NCI-H446 (cell line): ENCODE measurements at regions not wholly inside any gene's neighbourhood (a gene's known extent, or its start where the extent isn't known, plus 50 kb on each side); places are given as distances from the start of the nearest gene placed in this dataset.
A peak's percentile ranks its signal among the peaks of the same experiment; 100 is the strongest.
"Not testable (repeated sequence)": the region's sequence is repeated elsewhere in the genome, so short reads cannot be mapped to it uniquely, and the experiment has no call there.

Experiments used
- DNase-seq, 2 experiments: peaks; one replicate each; lab custom pipeline; 2025; lab: John Stamatoyannopoulos, UW

- no peak for DNase-seq
These were observed 98.5 kb upstream of the PNPLA4 start for GRCh38 chrX:8025705-8026104.

- DNase-seq = no peak
These were observed 91.7 kb upstream of the PNPLA4 start for GRCh38 chrX:8018934-8019333.

- no peak for DNase-seq
These were observed 82.9 kb upstream of the PNPLA4 start for GRCh38 chrX:8010105-8010504.

GRCh38 chrX:8005678-8006347 is 78.6 kb upstream of the PNPLA4 start:
- no peak for DNase-seq

GRCh38 chrX:8003147-8003883 is 76.1 kb upstream of the PNPLA4 start:
- no peak for DNase-seq

GRCh38 chrX:7996851-7997250 is 69.6 kb upstream of the PNPLA4 start:
- DNase-seq = no peak

GRCh38 chrX:7996414-7996813 is 69.2 kb upstream of the PNPLA4 start:
- DNase-seq = peak in 1 of 2 experiments; percentile 18

GRCh38 chrX:7993873-7994272 is 66.7 kb upstream of the PNPLA4 start:
- no peak for DNase-seq

GRCh38 chrX:7988013-7988759 is 61.0 kb upstream of the PNPLA4 start:
- DNase-seq = not testable (repeated sequence)

GRCh38 chrX:7987160-7988012 is 60.2 kb upstream of the PNPLA4 start:
- DNase-seq = no peak

- DNase-seq = not testable (repeated sequence)
These were observed 59.5 kb upstream of the PNPLA4 start for GRCh38 chrX:7986738-7987137.

- DNase-seq = no peak
These were observed 58.4 kb upstream of the PNPLA4 start for GRCh38 chrX:7985568-7985967.

- DNase-seq = no peak
These were observed 56.4 kb upstream of the PNPLA4 start for GRCh38 chrX:7983581-7983980.
